HG03103 (cell line): ENCODE measurements at regions not wholly inside any gene's neighbourhood (a gene's known extent, or its start where the extent isn't known, plus 50 kb on each side); places are given as distances from the start of the nearest gene placed in this dataset.

Source experiments
- ATAC-seq: cut with Tn5 transposase; IDR thresholded peaks from one replicate; pipeline ENCODE4 v1.9.1; 2021; ENCODE audit warnings: low read depth; ENCODE audit not compliant: unreplicated experiment

DNA sequence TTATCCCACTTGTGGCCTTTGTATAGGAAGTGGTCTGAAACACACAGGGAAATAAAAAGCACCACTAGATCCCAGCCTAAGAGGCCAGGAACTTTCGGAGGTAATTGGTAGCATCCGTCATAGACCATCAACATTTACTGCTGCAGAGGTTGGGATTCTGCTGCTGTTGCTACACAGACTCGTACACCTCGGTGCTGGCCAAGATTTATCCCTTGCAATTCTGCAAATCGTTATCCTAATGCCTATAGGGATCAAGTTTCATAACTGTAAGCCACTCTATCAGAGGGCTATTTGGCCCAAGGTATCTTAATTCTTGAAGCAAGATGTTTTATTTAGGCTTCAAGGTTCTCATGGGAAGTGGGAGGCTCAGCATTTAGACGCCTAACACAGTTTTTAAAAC is 913.6 kb downstream of the GALC start:
- no peak for ATAC-seq

DNA sequence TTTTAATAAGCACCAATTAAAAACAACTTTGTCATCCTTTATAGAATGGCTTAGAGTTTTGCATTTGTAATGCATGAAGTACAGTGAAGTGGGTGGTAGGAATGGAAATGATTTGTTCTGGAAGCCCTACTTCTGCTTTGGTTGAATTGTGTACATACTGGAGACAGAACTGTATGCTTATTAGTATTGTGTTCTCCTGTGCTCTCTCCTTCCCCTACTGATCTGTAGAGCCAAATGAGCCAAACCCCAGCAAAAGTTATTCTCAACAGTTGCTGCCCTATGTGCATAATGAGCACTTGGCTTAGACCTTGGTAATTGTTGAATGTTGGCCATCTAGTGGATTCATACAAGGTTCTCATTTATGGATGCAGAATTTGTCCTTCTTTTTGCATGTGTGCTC is 916.1 kb downstream of the GALC start:
- no peak for ATAC-seq

DNA sequence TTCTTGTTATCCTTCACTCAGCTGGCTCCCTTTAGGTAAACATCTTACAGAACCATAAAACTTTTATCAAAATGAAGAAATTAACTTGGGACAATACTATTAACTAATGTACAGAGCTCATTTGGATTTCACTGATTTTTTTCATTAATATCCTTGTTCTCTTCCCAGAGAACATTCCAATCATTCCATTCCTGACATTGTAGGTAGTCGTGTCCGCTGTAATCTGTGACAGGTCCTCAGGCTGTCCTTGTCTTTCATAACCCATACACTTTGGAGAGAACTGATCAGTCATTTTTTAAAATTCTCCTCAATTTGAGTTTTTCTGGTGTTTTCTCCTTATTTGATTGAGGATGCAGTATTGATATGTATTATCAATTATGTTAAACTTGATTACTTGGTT is 916.8 kb downstream of the GALC start:
- no peak for ATAC-seq

DNA sequence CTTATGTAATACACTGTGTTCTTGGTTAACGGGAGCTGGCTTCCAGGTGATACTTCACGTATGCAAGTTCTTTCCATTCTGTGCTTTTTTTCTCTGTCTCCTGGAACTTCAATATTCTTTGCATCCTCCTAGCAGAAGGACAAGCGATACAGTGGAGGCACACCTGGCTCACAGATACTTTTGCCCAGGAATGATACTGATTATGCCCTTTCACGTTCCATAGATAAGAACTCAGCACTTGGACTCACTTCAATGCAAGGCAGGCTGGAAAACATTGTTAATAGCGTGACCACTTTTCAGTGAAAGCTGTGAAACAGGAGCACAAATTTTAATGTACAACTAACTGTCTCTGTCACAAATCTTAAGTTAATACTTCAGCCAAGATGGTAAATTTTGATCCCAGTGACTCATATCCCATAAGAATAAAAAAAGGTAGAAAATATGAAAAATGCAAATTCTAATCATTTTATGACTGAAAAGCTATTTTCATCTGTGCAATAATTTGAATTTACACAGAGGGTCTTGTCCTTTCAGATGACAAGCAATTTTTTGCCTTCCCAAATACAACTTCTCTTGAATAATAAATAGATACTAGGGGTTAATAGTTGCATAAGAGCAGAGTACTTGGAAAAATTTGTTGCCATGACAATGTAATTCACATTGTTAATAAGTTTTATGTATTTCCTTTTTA is 919.0 kb downstream of the GALC start:
- ATAC-seq, result no peak

DNA sequence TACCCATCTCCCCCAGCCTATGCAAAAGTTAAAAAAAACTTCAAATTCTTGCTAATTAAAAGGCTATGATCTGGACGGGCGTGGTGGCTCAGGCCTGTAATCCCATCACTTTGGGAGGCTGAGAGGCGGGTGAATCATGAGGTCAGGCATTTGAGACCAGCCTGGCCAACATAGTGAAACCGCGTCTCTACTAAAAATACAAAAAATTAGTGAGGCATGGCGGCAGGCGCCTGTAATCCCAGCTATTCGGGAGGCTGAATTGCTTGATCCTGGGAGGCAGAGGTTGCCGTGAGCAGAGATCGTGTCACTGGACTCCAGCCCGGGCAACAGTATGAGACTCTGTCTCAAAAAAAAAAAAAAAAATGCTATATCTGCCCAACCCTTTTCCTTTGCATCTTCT is 925.4 kb downstream of the GALC start:
- ATAC-seq, result no peak

DNA sequence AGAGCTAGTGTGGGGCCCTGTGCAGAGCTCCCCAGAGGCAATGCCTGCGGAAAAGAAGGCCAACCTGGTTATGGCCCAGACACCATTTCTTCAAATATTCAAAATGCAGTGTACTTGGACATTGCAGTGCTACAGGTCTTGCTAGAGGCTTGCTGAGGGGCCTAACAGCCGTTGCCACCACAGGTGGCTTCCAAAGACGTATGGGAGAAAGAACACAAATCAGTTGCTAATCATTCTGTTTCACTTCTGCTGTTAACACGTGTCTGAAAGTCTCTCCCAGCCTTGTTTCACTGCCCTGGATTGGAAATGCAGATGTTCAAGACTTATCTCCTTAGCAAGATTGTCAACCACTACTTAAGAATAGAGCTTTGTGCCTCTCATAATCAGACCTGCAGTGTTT is 925.9 kb downstream of the GALC start:
- ATAC-seq, result no peak

DNA sequence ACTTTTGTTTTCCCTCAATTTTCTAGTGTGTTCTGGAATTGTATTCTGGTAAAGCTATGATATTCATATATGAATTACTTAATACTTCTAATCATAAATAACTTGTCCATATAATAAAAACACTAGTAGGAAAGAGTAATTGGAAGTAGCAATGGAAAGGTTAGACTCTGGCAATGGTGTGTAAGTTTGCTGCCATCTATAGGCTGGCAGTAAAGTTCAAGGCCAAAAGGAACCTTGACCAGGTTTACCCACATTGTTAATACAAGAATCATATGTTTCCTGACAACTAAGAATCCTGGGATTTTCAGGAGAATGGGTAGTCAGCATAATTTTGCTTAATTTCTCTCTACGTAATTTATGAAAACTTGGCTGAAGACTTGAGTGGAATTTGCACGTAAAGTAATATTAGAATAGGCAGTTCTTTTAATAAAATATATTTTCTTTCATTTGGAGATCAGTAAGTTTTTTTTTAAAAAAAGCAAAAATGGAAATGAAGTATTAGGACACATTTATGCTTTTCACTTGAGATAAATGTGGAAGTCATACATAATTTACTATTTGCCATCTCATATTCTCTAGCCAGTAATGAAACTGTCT is 926.7 kb downstream of the GALC start:
- ATAC-seq, result no peak

DNA sequence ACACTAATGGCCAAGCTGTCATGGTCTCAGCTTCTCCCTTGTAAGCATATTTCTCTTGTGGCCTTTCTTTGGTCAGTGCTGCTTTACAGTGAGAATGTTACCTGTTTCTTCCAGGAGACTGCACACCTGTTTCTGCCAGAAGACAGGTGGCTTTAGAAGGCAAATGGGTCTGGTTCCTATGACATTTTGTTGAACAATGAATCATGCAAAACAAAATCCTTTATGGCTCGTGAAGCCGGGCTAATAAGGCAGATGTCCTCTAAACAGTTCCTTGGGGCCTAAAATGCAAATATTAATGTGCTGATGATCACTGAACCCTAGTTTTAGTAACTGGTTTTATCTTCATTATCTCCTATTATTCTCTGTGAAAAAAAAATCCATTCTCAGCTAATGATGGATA is 927.6 kb downstream of the GALC start:
- no peak for ATAC-seq

DNA sequence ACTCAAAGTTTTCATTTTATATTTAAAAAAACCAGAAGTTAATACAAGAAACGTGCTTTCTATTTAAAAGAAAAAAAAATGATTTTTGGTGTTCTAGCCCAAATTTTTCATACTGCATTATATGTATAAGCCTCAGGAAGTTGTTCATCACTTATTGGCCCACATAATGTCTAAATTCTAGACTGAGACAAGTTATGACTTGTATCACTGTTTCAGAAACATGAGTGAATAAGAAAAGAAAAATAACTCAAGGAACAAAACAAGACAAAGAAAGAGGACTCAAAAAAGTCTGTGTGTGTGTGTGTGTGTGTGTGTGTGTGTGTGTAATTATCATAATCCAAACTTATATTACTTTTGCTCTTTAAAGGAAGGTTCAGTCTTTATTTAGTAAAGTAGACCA is 929.8 kb downstream of the GALC start:
- ATAC-seq, result no peak

DNA sequence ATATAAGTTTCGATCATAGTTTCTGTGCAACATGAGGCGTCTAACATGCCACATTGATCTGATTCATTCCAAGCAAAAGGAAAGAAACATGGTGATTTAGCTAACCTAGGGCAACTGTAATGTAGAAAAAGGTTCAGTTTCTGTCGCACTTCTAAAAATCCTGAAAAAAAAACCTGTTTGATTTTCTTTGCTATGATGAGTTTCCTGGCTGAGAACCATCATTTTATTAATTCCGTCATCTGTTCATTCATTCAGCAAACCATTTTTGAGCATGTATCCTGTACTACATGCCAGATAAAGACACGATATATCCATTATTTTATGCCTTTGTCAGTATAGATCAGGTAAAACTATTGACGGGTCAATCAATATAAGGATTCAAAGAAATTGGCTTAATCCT is 932.6 kb downstream of the GALC start:
- ATAC-seq, result no peak

DNA sequence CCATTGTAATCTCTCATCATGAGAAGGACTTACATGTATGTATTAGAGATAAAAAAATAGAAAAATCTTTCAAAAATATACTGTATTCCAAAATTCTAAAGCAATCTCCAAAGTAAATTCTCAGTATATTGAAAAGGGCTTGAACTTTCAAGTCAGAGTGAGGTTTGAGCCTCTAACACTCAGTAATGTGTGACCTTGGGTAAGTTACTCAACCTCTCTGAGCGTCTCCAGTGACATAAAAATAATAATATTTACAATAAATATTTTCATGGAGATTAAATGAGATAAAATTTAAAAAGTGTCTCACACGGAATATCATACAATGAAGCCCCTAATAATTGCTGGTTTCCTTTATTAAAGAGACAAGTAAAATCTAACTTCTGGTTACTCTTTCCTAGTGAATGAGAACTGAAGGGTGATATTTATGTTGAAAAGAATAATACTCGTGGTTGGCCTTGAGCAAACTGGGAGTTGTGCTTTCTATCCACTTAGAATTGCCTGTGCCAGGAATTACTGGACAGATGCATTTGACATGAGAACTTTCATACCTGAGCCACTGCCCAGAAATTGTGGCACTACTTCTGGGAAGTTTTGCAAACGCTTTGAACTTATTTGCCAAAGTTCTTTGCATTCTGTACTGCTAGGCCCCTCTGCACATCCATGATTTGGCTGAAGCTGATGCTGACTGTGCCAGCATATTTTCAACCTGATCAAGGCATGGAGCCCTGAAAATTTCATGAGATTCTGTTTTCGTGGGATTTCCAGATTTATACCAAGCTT is 933.7 kb downstream of the GALC start:
- no peak for ATAC-seq

DNA sequence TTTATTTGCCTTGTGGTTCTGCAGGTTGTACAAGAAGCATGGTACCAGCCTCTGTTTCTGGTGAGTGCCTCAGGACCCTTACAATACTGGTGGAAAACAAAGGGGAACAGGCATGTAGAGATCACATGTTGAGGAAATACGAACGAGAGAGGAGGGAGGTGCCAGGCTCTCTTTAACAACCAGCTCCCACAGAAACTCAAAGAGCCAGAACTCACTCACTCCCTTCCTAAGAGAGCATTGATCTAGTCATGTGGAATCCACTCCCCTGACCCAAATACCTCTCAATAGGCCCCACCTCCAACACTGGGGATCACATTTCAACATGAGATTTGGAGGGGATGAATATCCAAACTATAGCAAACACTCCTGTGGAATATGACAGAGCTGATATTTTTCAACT is 938.0 kb downstream of the GALC start:
- ATAC-seq, result no peak

DNA sequence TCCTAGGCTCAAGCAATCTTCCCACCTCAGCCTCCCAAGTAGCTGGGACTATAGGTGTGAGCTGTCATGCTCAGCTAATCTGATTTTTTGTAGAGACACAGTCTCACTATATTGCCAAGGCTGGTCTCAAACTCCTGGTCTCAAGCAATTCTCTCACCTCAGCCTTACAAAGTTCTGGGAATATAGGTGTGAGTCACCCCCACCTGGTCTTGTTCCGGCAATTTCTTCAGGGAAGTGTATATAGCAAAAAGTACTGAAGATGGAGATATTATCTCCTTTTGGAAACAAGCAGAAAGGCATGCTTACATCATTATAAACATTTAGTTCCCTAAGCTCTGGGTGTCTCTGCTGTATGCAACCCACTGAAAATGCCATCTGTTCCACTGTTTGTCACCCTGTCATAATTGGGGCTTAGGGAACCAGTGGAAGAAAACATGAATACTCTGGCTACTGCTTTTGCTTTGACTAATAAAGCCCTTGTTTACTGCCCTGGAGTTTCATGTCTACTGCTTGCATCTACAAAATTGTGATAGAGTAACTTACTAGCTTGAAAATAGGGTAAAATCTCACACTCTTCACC is 940.2 kb downstream of the GALC start:
- no peak for ATAC-seq

DNA sequence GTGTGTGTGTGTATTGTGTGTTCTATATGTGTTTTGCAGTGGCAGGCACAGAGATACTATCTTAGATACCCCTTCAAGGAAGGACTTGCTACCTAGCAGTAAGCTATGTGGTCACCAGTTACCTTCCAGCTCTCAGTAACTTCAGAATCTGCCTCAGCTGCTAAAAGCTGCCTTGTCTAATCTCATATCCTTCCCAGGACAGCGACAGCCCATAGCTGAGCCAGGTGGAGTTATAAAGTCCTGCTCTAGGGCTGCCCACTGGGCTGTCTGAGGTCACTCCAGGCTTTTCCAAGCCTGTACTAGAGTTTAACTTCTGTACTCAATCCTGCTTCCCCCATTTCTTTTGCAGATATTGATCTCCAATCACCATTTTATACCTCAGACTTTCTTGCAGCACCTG is 942.6 kb downstream of the GALC start:
- no peak for ATAC-seq

DNA sequence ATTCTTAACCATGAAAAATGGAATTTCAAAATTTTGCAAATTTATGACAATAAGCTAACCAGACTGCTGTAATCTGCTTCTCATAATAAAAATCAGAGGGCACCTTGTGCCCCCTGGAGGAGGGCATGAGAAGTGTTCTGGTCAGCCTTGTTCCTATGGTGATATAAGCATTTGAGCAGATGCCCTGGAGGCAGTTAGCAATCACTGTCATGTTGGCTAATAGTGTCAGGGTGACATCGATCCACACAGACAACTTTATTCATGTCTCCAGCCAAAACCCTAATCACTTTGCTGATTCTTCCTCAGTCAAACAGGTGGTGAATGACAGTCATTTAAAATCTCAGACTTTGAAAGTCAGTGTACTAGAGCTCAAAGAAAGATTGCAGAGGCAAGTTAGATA is 943.0 kb downstream of the GALC start:
- no peak for ATAC-seq

DNA sequence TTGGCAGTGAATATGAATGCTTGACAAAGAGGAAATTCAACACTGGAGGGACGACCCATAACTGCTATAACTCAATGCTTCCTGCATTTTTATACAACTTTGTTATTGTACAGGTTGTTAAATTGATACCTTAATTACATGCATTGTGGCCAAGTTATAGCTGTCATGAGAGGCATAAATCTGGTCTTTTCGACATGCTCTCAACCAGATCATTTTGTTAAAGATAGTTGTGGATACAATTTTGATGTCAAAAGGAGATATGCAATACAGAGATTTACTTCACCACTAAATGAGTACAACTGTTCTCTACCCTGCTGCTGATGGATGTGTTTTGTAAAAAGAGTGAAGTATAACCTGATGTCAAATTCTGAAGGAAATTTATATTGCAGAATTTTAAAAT is 946.0 kb downstream of the GALC start:
- no peak for ATAC-seq

DNA sequence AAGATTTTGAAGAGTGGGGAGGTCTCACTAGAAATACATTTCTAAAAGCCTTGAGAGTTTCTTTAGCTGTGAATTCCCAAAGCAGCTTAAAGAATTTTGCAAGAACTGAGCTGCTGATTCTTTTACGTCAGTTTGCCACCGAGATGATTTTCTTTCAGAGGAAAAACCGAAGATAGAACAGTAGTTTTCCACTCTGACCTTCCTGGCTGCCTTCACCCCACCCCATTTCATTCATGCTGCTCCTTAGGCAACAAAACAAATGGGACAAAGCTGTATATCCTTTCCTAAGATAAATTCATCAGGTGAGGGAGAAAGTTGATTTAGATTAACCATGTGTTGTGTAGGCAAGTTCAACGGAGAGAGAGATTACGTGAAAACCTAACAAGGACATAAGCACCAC is 947.0 kb downstream of the GALC start:
- no peak for ATAC-seq

DNA sequence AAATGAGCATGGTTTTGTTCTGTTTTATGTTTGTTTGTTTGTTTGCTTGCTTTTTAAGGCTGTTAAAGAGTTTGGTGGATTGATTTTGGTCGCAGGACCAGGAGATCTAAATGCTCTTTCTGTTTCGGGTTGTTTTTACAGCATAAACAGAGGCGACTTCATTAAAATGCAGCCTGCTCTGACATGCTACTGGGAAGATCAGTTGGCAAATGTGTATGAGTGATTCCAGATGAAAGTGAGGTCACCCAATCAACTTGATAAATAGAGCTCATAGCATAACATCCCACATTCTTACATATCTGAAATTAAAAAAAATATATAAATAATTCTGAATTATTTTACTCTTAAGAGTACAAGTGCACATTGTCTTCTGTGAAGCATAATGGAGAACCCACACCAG is 947.7 kb downstream of the GALC start:
- no peak for ATAC-seq

DNA sequence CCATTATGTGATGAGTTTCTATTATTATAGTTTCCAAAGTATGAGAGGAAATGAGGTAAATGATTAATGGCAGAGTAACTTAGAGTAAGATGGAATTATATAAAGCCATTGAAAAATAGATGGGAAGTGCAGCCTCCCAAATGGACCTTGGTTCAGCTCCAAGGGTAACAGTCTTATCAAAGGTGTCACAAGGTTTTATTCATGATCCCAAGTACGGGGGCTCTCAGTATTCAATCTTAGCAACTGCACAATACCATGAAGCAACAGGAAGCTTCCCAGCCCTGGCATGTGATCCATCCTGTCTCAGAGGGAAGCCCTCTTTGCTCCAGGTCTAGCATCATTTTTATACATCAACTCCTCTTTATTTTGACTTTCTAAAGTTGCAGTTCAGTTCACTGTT is 948.2 kb downstream of the GALC start:
- no peak for ATAC-seq

DNA sequence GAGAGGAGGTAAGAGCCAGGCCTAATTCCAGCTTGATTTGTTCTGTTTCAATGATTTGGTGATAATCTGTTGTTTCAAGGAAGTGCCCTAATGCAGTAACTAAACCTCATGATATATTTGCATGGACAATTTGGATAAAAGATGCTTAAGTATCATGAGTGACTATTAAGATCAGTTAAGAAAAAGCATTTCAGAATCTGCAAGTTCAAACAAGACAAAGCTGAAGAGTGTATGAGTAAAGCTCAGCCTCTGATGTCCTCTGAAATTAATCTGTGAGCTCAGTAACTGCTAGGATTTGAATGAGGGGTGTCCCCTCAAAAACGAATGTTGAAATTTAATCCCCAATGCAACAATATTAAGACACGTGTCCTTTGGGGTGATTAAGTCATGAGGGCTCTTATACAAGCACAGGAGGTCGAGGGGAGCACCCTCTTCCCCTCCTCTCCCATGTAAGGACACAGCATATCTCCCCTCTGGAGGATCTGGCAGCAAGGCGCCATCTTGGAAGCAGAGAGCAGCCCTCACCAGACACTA is 949.2 kb downstream of the GALC start:
- ATAC-seq, result no peak

DNA sequence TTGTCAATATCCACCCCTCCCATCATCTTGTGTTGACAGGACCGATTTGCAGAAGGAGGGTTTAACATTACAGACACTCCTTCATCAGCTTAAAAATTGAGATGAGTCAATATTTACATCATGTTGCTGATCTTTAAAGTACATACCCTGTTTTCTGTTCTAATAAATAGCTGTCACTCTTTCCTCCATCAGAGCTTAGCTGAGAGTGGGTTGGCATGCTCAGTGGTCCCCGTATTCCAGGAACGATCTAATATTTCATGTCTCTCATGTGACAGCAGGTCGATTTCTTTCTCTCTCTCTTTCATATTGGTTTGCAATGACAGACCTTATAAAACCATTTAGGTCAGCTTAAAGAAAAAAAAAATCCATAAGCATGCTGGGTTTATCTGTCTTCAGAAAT is 950.6 kb downstream of the GALC start:
- ATAC-seq, result no peak
